ENCODE measurements at regions not wholly inside any gene's neighbourhood (a gene's known extent, or its start where the extent isn't known, plus 50 kb on each side); places are given as distances from the start of the nearest gene placed in this dataset.
"Not testable (repeated sequence)": the region's sequence is repeated elsewhere in the genome, so short reads cannot be mapped to it uniquely, and the experiment has no call there.

GRCh38 chr10:42230812-42231211 lies 407.6 kb downstream of the ZNF33B start:
- TF ChIP-seq, protein P1, sequence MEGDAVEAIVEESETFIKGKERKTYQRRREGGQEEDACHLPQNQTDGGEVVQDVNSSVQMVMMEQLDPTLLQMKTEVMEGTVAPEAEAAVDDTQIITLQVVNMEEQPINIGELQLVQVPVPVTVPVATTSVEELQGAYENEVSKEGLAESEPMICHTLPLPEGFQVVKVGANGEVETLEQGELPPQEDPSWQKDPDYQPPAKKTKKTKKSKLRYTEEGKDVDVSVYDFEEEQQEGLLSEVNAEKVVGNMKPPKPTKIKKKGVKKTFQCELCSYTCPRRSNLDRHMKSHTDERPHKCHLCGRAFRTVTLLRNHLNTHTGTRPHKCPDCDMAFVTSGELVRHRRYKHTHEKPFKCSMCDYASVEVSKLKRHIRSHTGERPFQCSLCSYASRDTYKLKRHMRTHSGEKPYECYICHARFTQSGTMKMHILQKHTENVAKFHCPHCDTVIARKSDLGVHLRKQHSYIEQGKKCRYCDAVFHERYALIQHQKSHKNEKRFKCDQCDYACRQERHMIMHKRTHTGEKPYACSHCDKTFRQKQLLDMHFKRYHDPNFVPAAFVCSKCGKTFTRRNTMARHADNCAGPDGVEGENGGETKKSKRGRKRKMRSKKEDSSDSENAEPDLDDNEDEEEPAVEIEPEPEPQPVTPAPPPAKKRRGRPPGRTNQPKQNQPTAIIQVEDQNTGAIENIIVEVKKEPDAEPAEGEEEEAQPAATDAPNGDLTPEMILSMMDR (optimal IDR thresholded peaks at IDR 0.05 in 1 of 3, IDR thresholded peaks at IDR 0.05 in 1 of 3, conservative IDR thresholded peaks at IDR 0.05 in 1 of 3; ENCODE audit: extremely low read depth in 1 of 3, insufficient read depth in 2 of 3, low read length in 3 of 3), result not testable (repeated sequence)
- not testable (repeated sequence) for TF ChIP-seq EZH2 (IDR thresholded peaks at IDR 0.05; ENCODE audit: low read length)
